ENCODE measurements at regions not wholly inside any gene's neighbourhood (a gene's known extent, or its start where the extent isn't known, plus 50 kb on each side); places are given as distances from the start of the nearest gene placed in this dataset.

GRCh38 chr7:54159088-54159487 is 383.1 kb upstream of the VSTM2A start:
- no peak overlapping the region for H3K27ac Mint-ChIP-seq
- no peaks in the 10 kb centered on the region for H3K4me1 Mint-ChIP-seq
- no peak overlapping the region for H3K4me3 Mint-ChIP-seq
- H3K9me3 Mint-ChIP-seq, result no peaks in the 10 kb centered on the region
- no peaks in the 10 kb centered on the region for H3K36me3 Mint-ChIP-seq (ENCODE audit: low read depth)
- TF ChIP-seq, protein P1, sequence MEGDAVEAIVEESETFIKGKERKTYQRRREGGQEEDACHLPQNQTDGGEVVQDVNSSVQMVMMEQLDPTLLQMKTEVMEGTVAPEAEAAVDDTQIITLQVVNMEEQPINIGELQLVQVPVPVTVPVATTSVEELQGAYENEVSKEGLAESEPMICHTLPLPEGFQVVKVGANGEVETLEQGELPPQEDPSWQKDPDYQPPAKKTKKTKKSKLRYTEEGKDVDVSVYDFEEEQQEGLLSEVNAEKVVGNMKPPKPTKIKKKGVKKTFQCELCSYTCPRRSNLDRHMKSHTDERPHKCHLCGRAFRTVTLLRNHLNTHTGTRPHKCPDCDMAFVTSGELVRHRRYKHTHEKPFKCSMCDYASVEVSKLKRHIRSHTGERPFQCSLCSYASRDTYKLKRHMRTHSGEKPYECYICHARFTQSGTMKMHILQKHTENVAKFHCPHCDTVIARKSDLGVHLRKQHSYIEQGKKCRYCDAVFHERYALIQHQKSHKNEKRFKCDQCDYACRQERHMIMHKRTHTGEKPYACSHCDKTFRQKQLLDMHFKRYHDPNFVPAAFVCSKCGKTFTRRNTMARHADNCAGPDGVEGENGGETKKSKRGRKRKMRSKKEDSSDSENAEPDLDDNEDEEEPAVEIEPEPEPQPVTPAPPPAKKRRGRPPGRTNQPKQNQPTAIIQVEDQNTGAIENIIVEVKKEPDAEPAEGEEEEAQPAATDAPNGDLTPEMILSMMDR (IDR thresholded peaks at IDR 0.05; ENCODE audit: unreplicated experiment in 3 of 3), result no peak
- no peaks in the 10 kb centered on the region for H3K27me3 Mint-ChIP-seq (ENCODE audit: low read depth)

DNA sequence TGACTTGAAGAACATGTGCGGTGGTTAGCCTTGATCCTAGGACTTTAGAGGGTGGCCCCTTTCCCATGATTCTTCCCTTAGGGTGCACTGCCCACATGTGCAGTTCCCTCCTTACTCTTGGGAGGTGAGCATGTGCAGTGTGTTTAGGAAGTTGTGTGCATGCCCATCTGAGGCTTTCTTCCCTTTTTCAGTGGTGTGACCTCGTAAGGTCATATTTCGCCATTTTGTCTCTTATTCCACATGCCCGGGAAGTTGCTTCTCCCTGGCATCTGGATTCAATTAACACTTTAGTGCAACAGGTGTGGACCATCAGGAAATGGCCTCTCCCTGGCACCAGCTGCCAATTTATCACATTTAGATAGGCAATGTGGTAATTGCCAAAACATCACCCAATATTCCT is 380.6 kb upstream of the VSTM2A start:
- TF ChIP-seq, protein P1 (IDR thresholded peaks at IDR 0.05; ENCODE audit: unreplicated experiment in 3 of 3), result no peak
- Mint-ChIP-seq H3K27ac (no peak overlapping the region), H3K4me1 (no peaks in the 10 kb centered on the region), H3K4me3 (no peak overlapping the region), H3K27me3 (ENCODE audit: low read depth) (no peaks in the 10 kb centered on the region), H3K36me3 (ENCODE audit: low read depth) (no peaks in the 10 kb centered on the region), H3K9me3 (no peaks in the 10 kb centered on the region)

GRCh38 chr7:54166419-54166818 is 375.8 kb upstream of the VSTM2A start:
- H3K4me1 Mint-ChIP-seq, result no peaks in the 10 kb centered on the region
- H3K27ac Mint-ChIP-seq, result no peak overlapping the region
- H3K9me3 Mint-ChIP-seq, result no peaks in the 10 kb centered on the region
- no peak overlapping the region for H3K4me3 Mint-ChIP-seq
- TF ChIP-seq, protein P1 (IDR thresholded peaks at IDR 0.05; ENCODE audit: unreplicated experiment in 3 of 3), result no peak
- H3K27me3 Mint-ChIP-seq (ENCODE audit: low read depth), result peaks cover 3% of the 10 kb centered on the region
- no peaks in the 10 kb centered on the region for H3K36me3 Mint-ChIP-seq (ENCODE audit: low read depth)

GRCh38 chr7:54179321-54180029 is 362.7 kb upstream of the VSTM2A start:
- Mint-ChIP-seq H3K4me3 (no peak overlapping the region), H3K4me1 (no peaks in the 10 kb centered on the region), H3K27ac (no peak overlapping the region), H3K36me3 (ENCODE audit: low read depth) (no peaks in the 10 kb centered on the region), H3K27me3 (ENCODE audit: low read depth) (peaks cover 4% of the 10 kb centered on the region), H3K9me3 (no peaks in the 10 kb centered on the region)
- TF ChIP-seq, protein P1 (IDR thresholded peaks at IDR 0.05; ENCODE audit: unreplicated experiment in 3 of 3), result no peak

DNA sequence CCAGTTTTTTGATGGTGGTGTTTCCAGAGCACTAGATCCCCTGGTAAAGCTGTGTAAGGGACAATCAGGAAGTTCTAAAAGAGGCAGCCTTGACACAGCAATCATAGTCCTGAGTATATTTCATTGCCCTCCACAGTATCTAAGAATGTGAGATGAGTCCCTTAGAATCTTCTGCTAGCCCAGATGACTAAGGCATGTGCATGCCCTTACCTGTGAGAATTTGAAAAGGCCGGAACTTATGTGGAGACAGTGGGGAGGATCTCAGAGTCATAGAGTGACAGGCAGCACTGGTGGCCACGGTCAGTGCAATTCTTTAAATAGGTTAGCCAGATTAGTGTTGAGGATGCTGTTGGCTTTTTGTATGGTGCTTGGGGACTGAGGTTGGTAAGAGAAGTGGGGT is 361.4 kb upstream of the VSTM2A start:
- TF ChIP-seq, protein P1 (IDR thresholded peaks at IDR 0.05; ENCODE audit: unreplicated experiment in 3 of 3), result no peak
- Mint-ChIP-seq H3K27ac (no peak overlapping the region), H3K27me3 (ENCODE audit: low read depth) (peaks cover 4% of the 10 kb centered on the region), H3K36me3 (ENCODE audit: low read depth) (no peaks in the 10 kb centered on the region), H3K4me1 (no peaks in the 10 kb centered on the region), H3K9me3 (no peaks in the 10 kb centered on the region), H3K4me3 (no peak overlapping the region)

DNA sequence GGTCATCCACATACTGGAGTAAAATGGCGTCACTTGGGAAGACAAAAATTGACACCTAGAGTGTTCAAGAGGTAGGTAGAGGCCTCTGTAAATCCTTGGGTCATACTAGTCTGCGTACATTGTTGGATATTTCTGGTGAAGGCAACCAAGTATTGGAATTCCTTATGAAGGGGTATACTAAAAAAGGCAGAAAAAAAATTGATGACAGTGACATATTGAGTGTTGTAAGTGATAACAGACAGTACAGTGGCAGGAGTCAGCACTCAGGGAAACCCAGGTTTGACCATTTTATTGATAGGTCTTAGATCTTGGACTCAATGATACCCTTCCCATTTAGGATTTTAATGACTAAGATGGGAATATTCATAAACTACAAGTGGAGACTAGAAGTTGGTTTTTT is 359.1 kb upstream of the VSTM2A start:
- TF ChIP-seq, protein P1 (IDR thresholded peaks at IDR 0.05; ENCODE audit: unreplicated experiment in 3 of 3), result no peak
- Mint-ChIP-seq H3K4me3 (no peak overlapping the region), H3K27me3 (ENCODE audit: low read depth) (peaks cover 4% of the 10 kb centered on the region), H3K36me3 (ENCODE audit: low read depth) (no peaks in the 10 kb centered on the region), H3K4me1 (no peaks in the 10 kb centered on the region), H3K9me3 (no peaks in the 10 kb centered on the region), H3K27ac (no peak overlapping the region)
